ENCODE measurements at regions not wholly inside any gene's neighbourhood (a gene's known extent, or its start where the extent isn't known, plus 50 kb on each side); places are given as distances from the start of the nearest gene placed in this dataset.

DNA sequence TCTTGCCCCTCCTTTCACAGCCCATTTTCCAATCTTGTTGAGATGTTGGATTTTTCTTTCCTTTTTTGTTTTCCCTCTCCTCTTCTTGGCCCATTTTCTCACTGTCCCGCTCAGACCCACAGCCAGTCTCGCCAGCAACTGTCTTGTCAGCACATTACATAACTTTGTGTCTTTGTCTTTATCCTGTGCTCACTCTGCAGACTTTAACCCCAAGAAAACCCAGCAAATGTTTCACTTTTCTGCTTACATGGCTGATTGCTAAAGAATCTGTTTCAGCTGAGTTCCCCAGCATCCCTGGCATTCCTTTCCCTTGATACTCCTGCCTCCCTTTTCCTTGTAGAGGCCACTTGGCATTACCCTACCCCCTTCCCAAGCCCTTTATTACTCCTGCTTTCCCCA is 74.6 kb downstream of the ZNF648 start:
- no peaks in the 10 kb centered on the region for H3K27me3 ChIP-seq
- no peak overlapping the region for H3K27ac ChIP-seq
- H3K4me3 ChIP-seq, result no peak overlapping the region
- no peak for DNase-seq
- 20% methylated on average over 2 of the region's 2 CpGs for WGBS (ENCODE audit: insufficient coverage, low coverage, low lambda C conversion rate, missing lambda C conversion rate)
- H3K9me3 ChIP-seq, result no peaks in the 10 kb centered on the region
- intact Hi-C loops (cut with DNase I), result no loop called here
- H3K4me1 ChIP-seq, result no peaks in the 10 kb centered on the region
- no peak for TF ChIP-seq POLR2A (IDR thresholded peaks at IDR 0.05)
- TF ChIP-seq, protein P1, sequence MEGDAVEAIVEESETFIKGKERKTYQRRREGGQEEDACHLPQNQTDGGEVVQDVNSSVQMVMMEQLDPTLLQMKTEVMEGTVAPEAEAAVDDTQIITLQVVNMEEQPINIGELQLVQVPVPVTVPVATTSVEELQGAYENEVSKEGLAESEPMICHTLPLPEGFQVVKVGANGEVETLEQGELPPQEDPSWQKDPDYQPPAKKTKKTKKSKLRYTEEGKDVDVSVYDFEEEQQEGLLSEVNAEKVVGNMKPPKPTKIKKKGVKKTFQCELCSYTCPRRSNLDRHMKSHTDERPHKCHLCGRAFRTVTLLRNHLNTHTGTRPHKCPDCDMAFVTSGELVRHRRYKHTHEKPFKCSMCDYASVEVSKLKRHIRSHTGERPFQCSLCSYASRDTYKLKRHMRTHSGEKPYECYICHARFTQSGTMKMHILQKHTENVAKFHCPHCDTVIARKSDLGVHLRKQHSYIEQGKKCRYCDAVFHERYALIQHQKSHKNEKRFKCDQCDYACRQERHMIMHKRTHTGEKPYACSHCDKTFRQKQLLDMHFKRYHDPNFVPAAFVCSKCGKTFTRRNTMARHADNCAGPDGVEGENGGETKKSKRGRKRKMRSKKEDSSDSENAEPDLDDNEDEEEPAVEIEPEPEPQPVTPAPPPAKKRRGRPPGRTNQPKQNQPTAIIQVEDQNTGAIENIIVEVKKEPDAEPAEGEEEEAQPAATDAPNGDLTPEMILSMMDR (IDR thresholded peaks at IDR 0.05), result no peak
- no peaks in the 10 kb centered on the region for H3K36me3 ChIP-seq
- ATAC-seq, result no peak

DNA sequence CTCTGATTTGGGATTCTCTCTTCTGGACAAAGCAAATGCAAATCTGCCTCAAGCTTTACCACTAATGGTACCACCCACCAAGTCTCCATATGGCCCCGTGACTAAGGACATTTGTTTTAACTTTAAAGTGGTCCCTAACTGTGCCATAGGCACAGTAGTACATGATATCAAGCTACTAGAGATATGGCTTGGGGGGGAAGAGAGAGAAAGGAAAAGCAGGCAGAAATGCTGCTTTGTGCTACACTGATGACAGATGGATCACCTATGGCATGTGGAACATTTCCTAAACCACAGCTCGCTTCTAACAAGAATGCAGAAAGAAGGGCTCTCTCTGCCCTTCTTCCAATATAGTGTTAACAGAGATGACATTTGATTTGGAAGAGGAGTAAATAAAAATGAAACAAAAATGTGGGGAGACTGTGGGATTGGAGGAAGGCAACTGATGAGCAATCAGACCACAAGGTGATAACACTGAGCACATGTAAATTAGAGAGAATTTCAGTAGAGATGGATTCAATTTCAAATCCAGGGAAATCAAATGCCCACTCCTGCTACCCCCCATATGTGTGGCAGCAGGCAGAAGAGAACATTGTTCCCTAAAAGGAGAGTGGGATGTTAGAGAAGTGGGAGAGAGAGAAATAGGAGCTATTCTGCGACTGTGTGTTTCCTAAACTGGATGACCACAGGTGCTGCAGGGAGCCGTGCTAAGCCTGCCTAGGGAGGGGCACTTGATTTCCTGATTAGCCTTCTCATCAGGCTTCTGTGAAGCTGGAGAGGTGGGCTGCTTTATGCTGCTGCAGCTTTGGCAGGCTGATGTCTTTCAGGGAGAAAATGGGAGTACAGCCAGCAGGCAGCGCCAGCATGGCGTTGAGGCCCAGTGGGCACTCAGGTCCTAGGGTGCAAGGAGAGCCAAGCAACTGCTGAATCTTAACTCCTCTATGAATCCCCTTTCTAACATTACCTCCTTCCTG is 75.3 kb downstream of the ZNF648 start:
- Histone ChIP-seq H3K4me1 (no peaks in the 10 kb centered on the region), H3K9me3 (no peaks in the 10 kb centered on the region), H3K4me3 (no peak overlapping the region), H3K27me3 (no peaks in the 10 kb centered on the region), H3K36me3 (no peaks in the 10 kb centered on the region), H3K27ac (no peak overlapping the region)
- TF ChIP-seq POLR2A (IDR thresholded peaks at IDR 0.05), result no peak
- TF ChIP-seq, protein P1 (IDR thresholded peaks at IDR 0.05), result no peak
- 28% methylated on average over 4 of the region's 6 CpGs for WGBS (ENCODE audit: insufficient coverage, low coverage, low lambda C conversion rate, missing lambda C conversion rate)
- no peak for DNase-seq
- no peak for ATAC-seq
- intact Hi-C loops (cut with DNase I), result no loop called here

DNA sequence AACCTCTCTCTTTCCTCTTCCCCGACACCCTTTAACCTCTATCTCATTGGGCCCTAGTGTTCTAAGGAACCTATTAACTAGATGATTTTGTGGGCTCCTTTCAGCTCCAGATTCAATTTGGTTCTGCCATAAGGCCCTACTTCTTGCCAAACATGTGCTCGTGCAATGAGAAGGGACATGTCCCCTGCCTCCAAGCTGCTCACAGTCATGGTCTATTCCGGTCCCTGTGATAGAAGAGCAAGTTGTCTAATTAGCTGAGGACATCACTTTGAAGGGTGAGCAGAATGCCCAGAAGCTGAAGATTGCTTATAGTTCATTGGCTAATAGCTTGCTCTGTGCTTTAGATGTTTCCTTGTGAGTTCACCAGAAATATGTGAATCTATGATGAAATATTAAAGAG is 76.2 kb downstream of the ZNF648 start:
- intact Hi-C loops (cut with DNase I), result no loop called here
- WGBS (ENCODE audit: insufficient coverage, low coverage, low lambda C conversion rate, missing lambda C conversion rate), result 36% methylated on average over 2 of the region's 3 CpGs
- ATAC-seq (no peak), DNase-seq (no peak)
- H3K27ac ChIP-seq, result no peak overlapping the region
- H3K9me3 ChIP-seq, result no peaks in the 10 kb centered on the region
- H3K27me3 ChIP-seq, result no peaks in the 10 kb centered on the region
- H3K4me1 ChIP-seq, result no peaks in the 10 kb centered on the region
- no peaks in the 10 kb centered on the region for H3K36me3 ChIP-seq
- no peak overlapping the region for H3K4me3 ChIP-seq
- TF ChIP-seq POLR2A (IDR thresholded peaks at IDR 0.05), result no peak
- TF ChIP-seq, protein P1 (IDR thresholded peaks at IDR 0.05), result no peak

DNA sequence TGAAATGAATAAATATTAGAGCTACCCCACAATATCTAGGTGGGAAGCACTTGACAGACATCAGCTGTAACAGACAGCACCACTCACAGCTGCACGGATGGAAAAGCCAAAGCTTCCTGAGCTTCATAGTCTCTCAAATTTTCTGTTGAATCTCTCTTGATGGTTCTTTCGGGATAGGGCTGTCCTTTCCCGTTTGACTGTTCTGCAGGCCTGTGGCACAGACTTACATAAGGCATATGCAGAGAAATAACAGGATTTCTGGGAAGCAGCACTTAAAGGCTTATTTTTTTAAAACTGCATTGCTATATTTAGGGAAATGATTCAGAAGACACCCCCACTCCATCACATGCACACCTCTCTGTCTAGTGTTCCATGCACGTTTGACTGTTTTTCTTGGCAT is 77.5 kb downstream of the ZNF648 start:
- Histone ChIP-seq H3K27me3 (no peaks in the 10 kb centered on the region), H3K27ac (no peak overlapping the region), H3K4me1 (no peaks in the 10 kb centered on the region), H3K36me3 (no peaks in the 10 kb centered on the region), H3K9me3 (no peaks in the 10 kb centered on the region), H3K4me3 (no peak overlapping the region)
- DNase-seq (no peak), ATAC-seq (no peak)
- intact Hi-C loops (cut with DNase I), result no loop called here
- WGBS (ENCODE audit: insufficient coverage, low coverage, low lambda C conversion rate, missing lambda C conversion rate), result 61% methylated on average over 4 of the region's 4 CpGs
- TF ChIP-seq, protein P1 (IDR thresholded peaks at IDR 0.05), result no peak
- no peak for TF ChIP-seq POLR2A (IDR thresholded peaks at IDR 0.05)

All from right lobe of liver (tissue), 6 donors.